Thyroid gland (tissue), 4 donors: ENCODE measurements at regions not wholly inside any gene's neighbourhood (a gene's known extent, or its start where the extent isn't known, plus 50 kb on each side); places are given as distances from the start of the nearest gene placed in this dataset.

Experiments used
- CTCF ChIP-seq, 6 experiments: fragments of 200-600 bp in 3 of 6; fragments of 450-650 bp in 3 of 6; sonication (generic) in 3 of 6; IDR thresholded peaks; one replicate each; pipeline ENCODE4 v1.5.1; 2016 to 2019; ENCODE audit warnings: antibody characterized with exemption in 6 of 6, mild to moderate bottlenecking in 2 of 6, inconsistent platforms in 1 of 6, moderate library complexity in 1 of 6
- POLR2A ChIP-seq, 2 donors: fragments of 450-650 bp; IDR thresholded peaks; one replicate each; pipeline ENCODE4 v1.6.1; 2017; ENCODE audit warnings: antibody characterized with exemption in 2 of 2, mild to moderate bottlenecking in 2 of 2, moderate library complexity in 1 of 2

GRCh38 chr5:163163858-163164257 is 273.5 kb upstream of the CCNG1 start:
- no peak for TF ChIP-seq POLR2A (IDR thresholded peaks at IDR 0.05)
- TF ChIP-seq CTCF (IDR thresholded peaks at IDR 0.05), result no peak
